Tibial nerve (tissue), 4 donors: ENCODE measurements at regions not wholly inside any gene's neighbourhood (a gene's known extent, or its start where the extent isn't known, plus 50 kb on each side); places are given as distances from the start of the nearest gene placed in this dataset.

Source experiments
- DNase-seq, 2 donors: peaks; one replicate each; pipeline ENCODE4 v3.0.0-alpha.2; 2019; ENCODE audit warnings: low spot score in 2 of 2
- H3K27ac ChIP-seq, 4 donors: fragments of 200-600 bp; sonication (generic) in 3 of 4; one replicate each; pipeline ENCODE4 v1.5.1; 2017 to 2019; ENCODE audit warnings: mild to moderate bottlenecking in 1 of 4
- H3K27me3 ChIP-seq, 2 donors: fragments of 200-600 bp; sonication (generic) in 1 of 2; one replicate each; pipeline versions ENCODE4 v1.5.1 to v1.6.0; 2017 to 2019
- H3K36me3 ChIP-seq, 3 donors: fragments of 200-600 bp; sonication (generic); one replicate each; pipeline ENCODE4 v1.5.1; 2018 to 2019
- H3K4me1 ChIP-seq, 4 donors: fragments of 200-600 bp; sonication (generic) in 3 of 4; one replicate each; pipeline ENCODE4 v1.5.1; 2017 to 2019
- H3K4me3 ChIP-seq, 4 donors: fragments of 200-600 bp; sonication (generic) in 3 of 4; one replicate each; pipeline ENCODE4 v1.5.1; 2017 to 2019; ENCODE audit warnings: mild to moderate bottlenecking in 1 of 4, moderate library complexity in 1 of 4
- H3K9me3 ChIP-seq, 4 donors: fragments of 200-600 bp; sonication (generic) in 3 of 4; one replicate each; pipeline ENCODE4 v1.5.1; 2017 to 2019
- CTCF ChIP-seq, 5 experiments: fragments of 200-600 bp in 3 of 5; fragments of 450-650 bp in 2 of 5; sonication (generic) in 3 of 5; IDR thresholded peaks; one replicate each; pipeline ENCODE4 v1.5.1; 2016 to 2019; ENCODE audit warnings: antibody characterized with exemption in 5 of 5, mild to moderate bottlenecking in 3 of 5, moderate library complexity in 2 of 5
- EP300 ChIP-seq, 2 donors: sonication (generic); formaldehyde crosslinking; IDR thresholded peaks; one replicate each; pipeline ENCODE4 v1.6.1; 2017; ENCODE audit warnings: antibody characterized with exemption in 2 of 2, mild to moderate bottlenecking in 1 of 2
- POLR2A ChIP-seq, 2 donors: fragments of 450-650 bp; IDR thresholded peaks; one replicate each; pipeline ENCODE4 v1.6.1; 2017; ENCODE audit warnings: antibody characterized with exemption in 2 of 2, mild to moderate bottlenecking in 2 of 2, moderate library complexity in 2 of 2
- WGBS, 2 donors: methylation state at CpG; one replicate each; pipeline ENCODE4 v1.1.5; 2018; 5-methylcytosine and 5-hydroxymethylcytosine counted together

GRCh38 chrX:4579999-4580398 lies 866.5 kb upstream of the PRKX start:
- WGBS, 2 donors: 87 to 96% methylated on average over 5 of the region's 5 CpGs
- H3K9me3 ChIP-seq: no peaks in the 10 kb centered on the region
- no peaks in the 10 kb centered on the region for H3K27me3 ChIP-seq
- no peak overlapping the region for H3K27ac ChIP-seq
- H3K4me1 ChIP-seq: no peaks in the 10 kb centered on the region
- no peak for DNase-seq
- no peak for TF ChIP-seq EP300 (IDR thresholded peaks at IDR 0.05)
- TF ChIP-seq CTCF (IDR thresholded peaks at IDR 0.05): no peak
- TF ChIP-seq POLR2A (IDR thresholded peaks at IDR 0.05): no peak
- H3K36me3 ChIP-seq: no peaks in the 10 kb centered on the region
- H3K4me3 ChIP-seq: no peak overlapping the region

DNA sequence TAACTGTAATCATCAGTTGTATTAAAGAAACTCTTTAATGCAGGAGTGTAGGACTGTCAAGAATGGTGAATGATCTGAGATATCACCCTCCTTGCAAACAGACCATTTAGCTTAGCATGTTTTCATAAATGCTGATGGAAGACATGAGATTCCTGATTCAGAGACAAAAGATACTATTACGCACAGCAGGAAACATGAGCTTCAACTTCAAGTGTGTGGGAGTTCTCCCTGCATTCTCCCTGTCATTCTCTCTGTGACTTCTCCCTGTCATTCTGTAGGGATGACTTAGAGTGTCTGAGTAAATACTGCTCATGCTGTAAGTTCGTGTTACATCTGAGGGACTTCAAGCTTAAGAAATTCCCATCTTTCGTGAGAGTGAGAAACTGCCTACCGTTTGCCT lies 866.0 kb upstream of the PRKX start:
- no peak for DNase-seq

DNA sequence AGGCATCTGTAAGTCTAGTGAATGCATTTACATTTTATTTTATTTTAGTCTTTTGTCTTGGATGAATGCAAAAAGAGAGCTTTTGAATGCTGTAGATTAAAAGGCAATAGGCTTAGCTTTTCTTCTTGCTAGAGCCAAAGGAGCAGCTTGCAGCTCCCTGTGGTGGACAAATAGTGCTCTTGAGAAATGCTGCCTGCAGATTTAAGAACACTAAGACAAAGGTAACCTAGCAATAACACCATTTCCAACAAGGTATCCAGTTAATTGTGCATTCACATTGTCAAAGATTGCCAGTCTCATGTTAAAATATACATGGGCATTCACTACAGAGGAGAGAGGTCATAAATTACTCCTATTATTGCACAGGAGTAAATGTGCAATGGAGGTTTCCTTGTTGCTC lies 859.2 kb upstream of the PRKX start:
- no peak for DNase-seq
- Histone ChIP-seq H3K36me3 (no peaks in the 10 kb centered on the region), H3K4me3 (no peak overlapping the region), H3K27me3 (no peaks in the 10 kb centered on the region), H3K27ac (no peak overlapping the region), H3K9me3 (no peaks in the 10 kb centered on the region), H3K4me1 (no peaks in the 10 kb centered on the region)
- TF ChIP-seq POLR2A (IDR thresholded peaks at IDR 0.05) (no peak), EP300 (IDR thresholded peaks at IDR 0.05) (no peak), CTCF (IDR thresholded peaks at IDR 0.05) (no peak)

More for the DNA sequence above, 866.0 kb upstream of the PRKX start:
- H3K4me3 ChIP-seq: no peak overlapping the region
- H3K9me3 ChIP-seq: no peaks in the 10 kb centered on the region
- no peaks in the 10 kb centered on the region for H3K27me3 ChIP-seq
- WGBS, 2 donors: 80 to 82% methylated on average over 4 of the region's 4 CpGs
- no peak overlapping the region for H3K27ac ChIP-seq
- H3K36me3 ChIP-seq: no peaks in the 10 kb centered on the region
- TF ChIP-seq EP300 (IDR thresholded peaks at IDR 0.05): no peak
- TF ChIP-seq CTCF (IDR thresholded peaks at IDR 0.05): no peak
- no peak for TF ChIP-seq POLR2A (IDR thresholded peaks at IDR 0.05)
- H3K4me1 ChIP-seq: no peaks in the 10 kb centered on the region

GRCh38 chrX:4570151-4570550 lies 856.7 kb upstream of the PRKX start:
- no peaks in the 10 kb centered on the region for H3K36me3 ChIP-seq

GRCh38 chrX:4560192-4560591 lies 846.7 kb upstream of the PRKX start:
- Histone ChIP-seq H3K4me1 (no peaks in the 10 kb centered on the region), H3K4me3 (no peak overlapping the region), H3K27me3 (no peaks in the 10 kb centered on the region), H3K27ac (no peak overlapping the region), H3K9me3 (no peaks in the 10 kb centered on the region), H3K36me3 (no peaks in the 10 kb centered on the region)
- WGBS, 2 donors: 93 to 96% methylated on average over 4 of the region's 4 CpGs
- no peak for DNase-seq
- TF ChIP-seq POLR2A (IDR thresholded peaks at IDR 0.05): no peak
- TF ChIP-seq EP300 (IDR thresholded peaks at IDR 0.05): no peak
- TF ChIP-seq CTCF (IDR thresholded peaks at IDR 0.05): no peak

More at GRCh38 chrX:4570151-4570550, 856.7 kb upstream of the PRKX start:
- 73 to 80% methylated on average over 1 of the region's 1 CpG for WGBS, 2 donors
- Histone ChIP-seq H3K4me3 (no peak overlapping the region), H3K27ac (no peak overlapping the region), H3K27me3 (no peaks in the 10 kb centered on the region), H3K9me3 (no peaks in the 10 kb centered on the region), H3K4me1 (no peaks in the 10 kb centered on the region)
- TF ChIP-seq POLR2A (IDR thresholded peaks at IDR 0.05) (no peak), CTCF (IDR thresholded peaks at IDR 0.05) (no peak), EP300 (IDR thresholded peaks at IDR 0.05) (no peak)
- no peak for DNase-seq
